GM21529 (cell line): ENCODE measurements at regions not wholly inside any gene's neighbourhood (a gene's known extent, or its start where the extent isn't known, plus 50 kb on each side); places are given as distances from the start of the nearest gene placed in this dataset.
"Not testable (repeated sequence)": the region's sequence is repeated elsewhere in the genome, so short reads cannot be mapped to it uniquely, and the experiment has no call there.

Experiments used
- ATAC-seq: cut with Tn5 transposase; IDR thresholded peaks from one replicate; pipeline ENCODE4 v1.9.1; 2021; ENCODE audit not compliant: unreplicated experiment

- no peak for ATAC-seq
These were observed 56.5 kb downstream of the KCTD12 start for GRCh38 chr13:76829572-76830327.

GRCh38 chr13:76828316-76828741, 57.9 kb downstream of the KCTD12 start:
- ATAC-seq = peak; percentile 69

- no peak for ATAC-seq
These were observed 59.7 kb downstream of the KCTD12 start for GRCh38 chr13:76826527-76826926.

- no peak for ATAC-seq
These were observed 60.8 kb downstream of the KCTD12 start for GRCh38 chr13:76825430-76825829.

- ATAC-seq = no peak
These were observed 62.2 kb downstream of the KCTD12 start for GRCh38 chr13:76823969-76824368.

DNA sequence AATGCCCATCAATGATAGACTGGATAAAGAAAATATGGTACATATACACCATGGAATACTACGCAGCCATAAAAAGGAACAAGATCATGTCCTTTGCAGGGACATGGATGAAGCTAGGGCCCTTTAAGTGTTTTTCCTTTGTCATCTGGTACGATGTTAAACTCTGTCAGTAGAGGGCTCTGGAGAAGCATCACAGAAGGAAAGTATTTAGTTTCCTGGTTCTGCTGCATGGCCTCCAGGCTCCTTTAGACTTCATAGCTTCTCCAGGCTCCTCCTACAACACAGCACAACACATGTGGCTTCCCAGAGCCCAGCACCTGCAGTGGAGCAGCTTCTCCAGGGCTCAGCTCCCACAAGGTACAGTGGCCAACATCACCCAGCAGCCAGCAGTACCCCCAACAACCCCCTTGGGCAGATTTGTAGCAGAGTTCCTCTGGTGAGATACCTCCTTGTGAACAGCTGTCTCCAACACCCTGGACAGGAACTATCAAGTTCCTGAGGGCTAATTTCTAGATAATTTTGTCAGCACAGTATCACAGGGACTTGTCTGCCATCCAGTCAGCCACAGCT, 63.4 kb downstream of the KCTD12 start:
- ATAC-seq = peak; percentile 73

DNA sequence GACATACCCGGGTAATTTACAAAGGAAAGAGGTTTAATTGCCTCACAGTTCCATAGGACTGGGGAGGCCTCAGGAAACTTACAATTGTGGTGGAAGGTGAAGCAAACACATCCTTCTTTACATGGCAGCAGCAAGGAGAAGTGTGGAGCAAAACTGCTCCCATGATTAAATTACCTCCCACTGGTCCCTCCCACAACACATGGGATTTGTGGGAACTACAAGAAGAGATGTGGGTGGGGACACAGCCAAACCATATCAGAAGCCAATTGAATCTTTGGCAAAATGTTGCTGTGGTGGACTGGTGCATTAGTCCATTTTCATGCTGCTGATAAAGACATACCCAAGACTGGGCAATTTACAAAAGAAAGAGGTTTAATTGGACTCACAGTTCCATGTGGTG, 65.0 kb downstream of the KCTD12 start:
- ATAC-seq = not testable (repeated sequence)

- no peak for ATAC-seq
These were observed 65.4 kb downstream of the KCTD12 start for GRCh38 chr13:76820759-76821158.

DNA sequence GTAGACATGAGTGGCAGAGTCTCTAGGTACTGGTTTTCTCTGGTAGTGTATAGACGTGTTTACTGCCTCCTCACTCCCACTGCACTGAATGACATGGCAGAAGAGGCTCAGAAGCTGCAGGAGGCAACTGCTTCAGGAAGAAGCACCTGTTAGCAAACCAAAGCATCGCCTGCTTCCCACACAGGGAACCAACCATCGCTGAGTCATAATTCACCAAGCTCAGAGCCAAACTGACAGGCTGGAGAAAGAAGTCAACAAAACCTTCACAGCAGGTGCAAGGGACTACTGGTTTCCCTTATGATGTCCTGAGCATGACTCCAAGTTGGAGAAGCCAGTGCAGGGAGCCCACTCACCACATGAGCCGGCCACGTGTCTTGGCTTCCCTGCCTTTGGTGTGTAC, 69.8 kb downstream of the KCTD12 start:
- ATAC-seq = peak; percentile 64

DNA sequence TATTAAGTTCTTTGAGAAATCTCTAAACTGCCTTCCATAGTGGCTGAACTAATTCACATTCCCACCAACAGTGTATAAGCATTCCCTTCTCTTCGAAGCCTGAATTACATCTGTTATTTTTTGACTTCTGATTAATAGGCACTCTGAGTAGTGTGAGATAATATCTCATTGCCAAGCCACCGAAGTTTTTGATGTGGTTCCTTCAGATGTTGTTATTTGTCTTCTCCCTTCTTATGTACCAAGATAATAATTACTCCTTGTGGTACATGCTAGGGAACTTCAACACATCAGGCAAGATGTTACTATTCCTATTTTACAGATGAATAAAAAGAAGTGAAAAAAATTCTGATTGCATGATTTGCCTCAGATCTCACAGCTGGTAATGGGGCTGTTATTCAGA, 70.9 kb downstream of the KCTD12 start:
- no peak for ATAC-seq

DNA sequence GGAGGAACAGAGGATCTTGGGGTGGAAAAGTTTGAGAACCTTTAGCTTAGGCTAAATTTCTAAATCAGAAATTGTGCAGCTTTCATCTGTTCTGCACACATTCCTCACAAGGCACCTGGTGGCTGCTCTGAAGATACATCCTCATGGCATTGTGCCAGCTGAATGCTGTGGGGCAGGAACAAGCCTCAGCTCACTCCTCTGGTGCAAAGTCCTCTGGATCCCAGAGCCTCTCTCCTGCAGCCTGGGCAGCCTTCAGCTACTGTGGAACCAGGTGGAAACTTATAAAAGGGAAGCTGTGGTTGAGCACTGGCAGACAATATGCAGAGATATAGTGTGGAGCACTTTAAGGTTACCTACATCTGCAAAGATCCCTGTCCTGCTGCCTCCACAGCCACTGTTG, 72.3 kb downstream of the KCTD12 start:
- no peak for ATAC-seq

GRCh38 chr13:76813000-76813691, 73.1 kb downstream of the KCTD12 start:
- no peak for ATAC-seq

DNA sequence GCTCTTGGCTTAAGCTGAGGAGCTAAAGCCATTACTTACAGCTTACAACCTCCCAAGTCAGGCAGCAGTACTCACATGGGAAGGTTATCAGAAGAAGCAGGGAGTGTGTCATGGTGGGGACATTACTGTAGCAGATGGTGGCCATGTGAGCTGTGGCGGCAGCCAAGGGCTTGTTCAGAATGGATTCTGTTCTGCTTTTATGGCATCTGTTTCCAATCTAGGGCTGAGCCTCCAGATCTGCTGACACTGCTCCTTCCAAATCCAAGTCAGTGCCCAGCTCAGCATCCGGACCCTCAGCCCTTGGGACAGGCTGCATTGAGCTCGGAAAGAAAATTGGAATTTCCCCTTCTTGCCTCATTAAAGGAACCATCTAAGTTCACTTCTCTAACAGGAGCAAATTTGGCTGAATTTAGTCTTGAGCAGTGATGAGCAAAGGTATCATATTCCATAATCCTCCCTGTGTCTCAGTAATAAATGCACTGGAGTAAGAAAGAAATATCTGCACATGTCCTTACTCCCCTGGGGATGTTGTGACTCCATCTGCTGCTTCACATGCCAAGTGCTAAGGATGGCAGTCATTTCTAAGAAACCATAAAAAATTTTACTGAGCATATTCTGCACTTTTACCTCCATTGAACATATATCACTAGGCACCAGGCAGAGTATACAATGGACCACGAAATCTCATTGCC, 73.9 kb downstream of the KCTD12 start:
- ATAC-seq = no peak

DNA sequence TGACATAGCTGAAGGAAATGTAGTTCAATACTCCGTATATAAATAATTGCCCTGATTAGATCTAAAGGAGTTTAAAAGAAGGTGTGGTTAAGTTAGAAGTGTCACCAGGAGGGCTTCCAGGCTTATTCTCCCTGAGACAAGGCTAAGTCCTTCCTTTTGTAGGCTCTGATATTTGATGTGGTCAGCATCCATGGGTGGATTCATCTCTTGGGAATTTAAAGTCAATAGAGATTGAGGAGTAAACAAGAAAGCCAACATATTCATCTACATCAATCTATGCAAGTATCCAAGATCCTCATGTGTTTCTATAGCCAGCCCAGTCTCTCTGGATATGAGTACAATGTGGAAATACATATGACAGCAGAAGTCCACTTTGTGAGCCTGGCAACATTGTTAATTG, 76.8 kb downstream of the KCTD12 start:
- ATAC-seq = no peak

- no peak for ATAC-seq
These were observed 77.3 kb downstream of the KCTD12 start for GRCh38 chr13:76808927-76809326.

GRCh38 chr13:76804801-76805200, 81.4 kb downstream of the KCTD12 start:
- no peak for ATAC-seq

DNA sequence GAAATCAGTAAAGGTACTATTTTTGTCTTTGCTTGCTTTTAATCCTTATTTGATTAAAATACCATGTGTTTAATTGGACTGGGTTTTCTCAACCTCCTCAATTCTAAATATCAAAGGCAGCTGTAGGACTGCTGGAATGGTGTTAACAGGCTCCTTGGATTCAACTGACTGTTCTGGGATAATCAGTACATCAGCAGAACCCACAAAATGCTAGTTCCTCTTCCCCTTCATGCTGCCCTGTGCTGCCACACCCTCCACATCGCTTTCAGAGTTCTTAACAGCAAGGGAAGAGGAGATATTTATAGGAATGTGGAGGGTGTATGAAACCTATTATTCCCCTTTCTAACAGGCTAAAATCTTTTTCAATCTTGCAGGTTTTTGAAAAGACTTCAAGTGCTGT, 82.4 kb downstream of the KCTD12 start:
- no peak for ATAC-seq

DNA sequence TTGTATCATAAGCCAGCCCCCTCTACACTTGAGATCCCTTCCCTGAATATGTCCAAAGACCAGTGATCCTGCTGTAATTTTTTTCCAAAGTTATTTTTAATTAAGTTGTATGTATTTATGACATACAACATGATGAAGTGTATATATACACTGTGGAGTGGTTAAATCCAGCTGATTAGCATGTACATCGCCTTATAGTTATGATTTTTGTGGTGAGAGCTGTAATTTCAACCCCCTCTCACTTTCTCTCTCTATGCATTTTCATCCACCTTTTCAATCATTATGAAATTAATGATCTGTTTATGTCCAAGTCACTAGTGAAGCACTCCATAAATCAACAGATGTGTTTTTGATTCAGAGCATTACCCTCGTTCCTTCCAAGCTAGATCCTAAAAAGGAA, 85.3 kb downstream of the KCTD12 start:
- no peak for ATAC-seq

DNA sequence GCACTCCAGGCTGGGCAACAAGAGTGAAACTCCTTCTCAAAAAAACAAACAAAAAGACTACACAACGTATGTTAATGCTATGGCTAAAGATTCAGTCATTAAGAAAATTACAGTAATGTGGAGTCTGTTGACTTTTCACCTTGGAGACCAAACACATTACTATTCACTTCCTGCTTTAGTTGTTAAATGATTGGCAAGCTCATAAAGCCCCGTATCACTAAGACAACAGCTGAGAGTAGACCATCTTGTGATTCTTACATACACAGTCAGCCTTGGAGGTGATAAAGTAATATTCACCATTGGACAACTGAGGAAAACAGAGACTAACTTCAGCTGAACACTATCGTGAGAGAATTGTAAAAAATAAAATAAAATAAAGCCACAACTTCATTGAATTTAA, 86.5 kb downstream of the KCTD12 start:
- no peak for ATAC-seq

GRCh38 chr13:76798037-76798436, 88.2 kb downstream of the KCTD12 start:
- ATAC-seq = no peak

GRCh38 chr13:76797361-76797760, 88.8 kb downstream of the KCTD12 start:
- ATAC-seq = no peak

DNA sequence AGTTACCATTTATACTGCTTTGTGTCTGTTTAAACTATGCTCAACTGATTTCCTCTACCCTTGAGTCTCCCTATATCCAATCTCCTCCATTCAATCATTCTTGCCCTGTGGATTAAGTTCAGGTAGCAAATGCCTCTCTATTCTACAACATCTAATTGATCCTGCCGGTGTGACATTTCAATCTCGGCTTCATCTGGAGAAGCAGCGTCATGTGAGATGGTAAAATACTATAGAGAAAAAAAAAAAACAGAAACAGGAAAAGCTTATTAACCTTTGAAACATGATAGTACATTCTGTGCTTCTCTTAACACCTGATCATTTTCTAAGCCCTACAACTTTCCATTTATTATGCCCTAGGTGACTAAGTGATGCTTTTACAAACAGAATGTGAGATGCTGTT, 89.4 kb downstream of the KCTD12 start:
- ATAC-seq = no peak
